Upper lobe of left lung (tissue), 6 donors: ENCODE measurements at regions not wholly inside any gene's neighbourhood (a gene's known extent, or its start where the extent isn't known, plus 50 kb on each side); places are given as distances from the start of the nearest gene placed in this dataset.

Experiments used
- ATAC-seq, 2 donors: fragments of 200-7000 bp; cut with Tn5 transposase; one replicate each; pipeline ENCODE4 v1.9.1; 2022; ENCODE audit warnings: mild to moderate bottlenecking in 2 of 2, moderate library complexity in 2 of 2; ENCODE audit not compliant: low FRiP score in 2 of 2
- DNase-seq, 2 donors: peaks; one replicate each; pipeline ENCODE4 v3.0.0-alpha.2; 2019 to 2020
- H3K27ac ChIP-seq, 4 donors: fragments of 200-600 bp; sonication (generic); one replicate each; pipeline ENCODE4 v1.5.1; 2016 to 2019
- H3K27me3 ChIP-seq, 4 donors: fragments of 200-600 bp; sonication (generic); one replicate each; pipeline ENCODE4 v1.5.1; 2017 to 2019
- H3K36me3 ChIP-seq, 4 donors: fragments of 200-600 bp; sonication (generic); one replicate each; pipeline ENCODE4 v1.5.1; 2016 to 2019
- H3K4me1 ChIP-seq, 4 donors: fragments of 200-600 bp; sonication (generic); one replicate each; pipeline ENCODE4 v1.5.1; 2018 to 2019
- H3K4me3 ChIP-seq, 4 donors: fragments of 200-600 bp; sonication (generic); one replicate each; pipeline ENCODE4 v1.5.1; 2017 to 2019; ENCODE audit warnings: mild to moderate bottlenecking in 2 of 4, moderate library complexity in 1 of 4
- H3K9me3 ChIP-seq, 4 donors: fragments of 200-600 bp; sonication (generic); one replicate each; pipeline ENCODE4 v1.5.1; 2018 to 2019
- CTCF ChIP-seq, 6 experiments: fragments of 450-650 bp in 4 of 6; fragments of 200-600 bp in 2 of 6; sonication (generic) in 2 of 6; IDR thresholded peaks; one replicate each; pipeline ENCODE4 v1.5.1; 2016 to 2019; ENCODE audit warnings: antibody characterized with exemption in 6 of 6
- EP300 ChIP-seq, 4 donors: sonication (generic); formaldehyde crosslinking; IDR thresholded peaks; one replicate each; pipeline ENCODE4 v1.5.1; 2017; ENCODE audit warnings: antibody characterized with exemption in 4 of 4, control low read depth in 2 of 4
- POLR2A ChIP-seq, 4 donors: fragments of 450-650 bp; IDR thresholded peaks; one replicate each; pipeline ENCODE4 v1.5.1; 2016 to 2017; ENCODE audit warnings: antibody characterized with exemption in 4 of 4, mild to moderate bottlenecking in 2 of 4
- POLR2AphosphoS5 ChIP-seq, 2 donors: sonication (generic); formaldehyde crosslinking; IDR thresholded peaks; one replicate each; pipeline ENCODE4 v1.5.1; 2017; ENCODE audit warnings: antibody characterized with exemption in 2 of 2
- WGBS, 2 donors: methylation state at CpG; one replicate each; pipeline ENCODE4 v1.1.5; 2017 to 2018; 5-methylcytosine and 5-hydroxymethylcytosine counted together
- donor health status: DM: no; HTN: no; CAD: no; lungs with moderate emphysema.
- donor health status: DM: no; HTN: yes; CAD: no; lungs with severe emphysema.

- H3K27ac ChIP-seq: no peak overlapping the region
- WGBS, 2 donors: 87 to 90% methylated on average over 3 of the region's 3 CpGs
- no peaks in the 10 kb centered on the region for H3K36me3 ChIP-seq
- TF ChIP-seq POLR2A (IDR thresholded peaks at IDR 0.05) (no peak), EP300 (IDR thresholded peaks at IDR 0.05) (no peak)
- no peak overlapping the region for H3K4me3 ChIP-seq
- H3K27me3 ChIP-seq: no peaks in the 10 kb centered on the region
- H3K4me1 ChIP-seq: no peaks in the 10 kb centered on the region
- DNase-seq (no peak), ATAC-seq (no peak)
- no peaks in the 10 kb centered on the region for H3K9me3 ChIP-seq
Observed at GRCh38 chr7:41431671-41432070, 271.2 kb downstream of the INHBA start.

- DNase-seq (no peak), ATAC-seq (no peak)
- no peak overlapping the region for H3K4me3 ChIP-seq
- 44 to 49% methylated on average over 4 of the region's 4 CpGs for WGBS, 2 donors
- H3K27me3 ChIP-seq: no peaks in the 10 kb centered on the region
- no peak for TF ChIP-seq POLR2A (IDR thresholded peaks at IDR 0.05)
- no peaks in the 10 kb centered on the region for H3K36me3 ChIP-seq
- no peak overlapping the region for H3K27ac ChIP-seq
- no peaks in the 10 kb centered on the region for H3K4me1 ChIP-seq
- H3K9me3 ChIP-seq: no peaks in the 10 kb centered on the region
Observed at GRCh38 chr7:41428381-41428780, 274.5 kb downstream of the INHBA start.

GRCh38 chr7:41425926-41426325 lies 277.0 kb downstream of the INHBA start:
- Histone ChIP-seq H3K36me3 (no peaks in the 10 kb centered on the region), H3K4me3 (no peak overlapping the region), H3K9me3 (no peaks in the 10 kb centered on the region), H3K27ac (no peak overlapping the region), H3K27me3 (no peaks in the 10 kb centered on the region), H3K4me1 (no peaks in the 10 kb centered on the region)
- no peak for DNase-seq
- ATAC-seq: no peak
- WGBS, 2 donors: 90 to 91% methylated on average over 3 of the region's 3 CpGs
- TF ChIP-seq EP300 (IDR thresholded peaks at IDR 0.05) (no peak), POLR2A (IDR thresholded peaks at IDR 0.05) (no peak), POLR2AphosphoS5 (IDR thresholded peaks at IDR 0.05) (no peak), CTCF (IDR thresholded peaks at IDR 0.05) (no peak)

- Histone ChIP-seq H3K4me1 (no peaks in the 10 kb centered on the region), H3K4me3 (no peak overlapping the region), H3K27me3 (no peaks in the 10 kb centered on the region), H3K27ac (no peak overlapping the region), H3K9me3 (no peaks in the 10 kb centered on the region), H3K36me3 (no peaks in the 10 kb centered on the region)
- DNase-seq: no peak
- no peak for ATAC-seq
- 86 to 88% methylated on average over 3 of the region's 3 CpGs for WGBS, 2 donors
- no peak for TF ChIP-seq POLR2A (IDR thresholded peaks at IDR 0.05)
- TF ChIP-seq POLR2AphosphoS5 (IDR thresholded peaks at IDR 0.05): no peak
- no peak for TF ChIP-seq EP300 (IDR thresholded peaks at IDR 0.05)
- TF ChIP-seq CTCF (IDR thresholded peaks at IDR 0.05): no peak
Observed at GRCh38 chr7:41421056-41421455, 281.8 kb downstream of the INHBA start.

GRCh38 chr7:41420421-41420820 lies 282.5 kb downstream of the INHBA start:
- H3K27me3 ChIP-seq: no peaks in the 10 kb centered on the region
- no peaks in the 10 kb centered on the region for H3K4me1 ChIP-seq
- no peak overlapping the region for H3K4me3 ChIP-seq
- H3K36me3 ChIP-seq: no peaks in the 10 kb centered on the region
- TF ChIP-seq EP300 (IDR thresholded peaks at IDR 0.05) (no peak), POLR2AphosphoS5 (IDR thresholded peaks at IDR 0.05) (no peak), POLR2A (IDR thresholded peaks at IDR 0.05) (no peak), CTCF (IDR thresholded peaks at IDR 0.05) (no peak)
- DNase-seq (no peak), ATAC-seq (no peak)
- H3K27ac ChIP-seq: no peak overlapping the region
- WGBS, 2 donors: 82 to 88% methylated on average over 3 of the region's 3 CpGs
- H3K9me3 ChIP-seq: no peaks in the 10 kb centered on the region

- DNase-seq (no peak), ATAC-seq (no peak)
- Histone ChIP-seq H3K27me3 (no peaks in the 10 kb centered on the region), H3K9me3 (no peaks in the 10 kb centered on the region), H3K27ac (no peak overlapping the region), H3K4me3 (no peak overlapping the region), H3K36me3 (no peaks in the 10 kb centered on the region), H3K4me1 (no peaks in the 10 kb centered on the region)
- TF ChIP-seq CTCF (IDR thresholded peaks at IDR 0.05) (no peak), POLR2A (IDR thresholded peaks at IDR 0.05) (no peak), EP300 (IDR thresholded peaks at IDR 0.05) (no peak), POLR2AphosphoS5 (IDR thresholded peaks at IDR 0.05) (no peak)
- WGBS, 2 donors: 61 to 66% methylated on average over 3 of the region's 3 CpGs
Observed at GRCh38 chr7:41418337-41418736, 284.6 kb downstream of the INHBA start.
